Duodenal mucosa (tissue), 2 donors: ENCODE measurements at regions not wholly inside any gene's neighbourhood (a gene's known extent, or its start where the extent isn't known, plus 50 kb on each side); places are given as distances from the start of the nearest gene placed in this dataset.
"Not testable (repeated sequence)": the region's sequence is repeated elsewhere in the genome, so short reads cannot be mapped to it uniquely, and the experiment has no call there.

Experiments
- H3K27ac ChIP-seq: one replicate; pipeline ENCODE4 v1.7.0; 2013; ENCODE audit warnings: low read depth, low read length
- H3K27me3 ChIP-seq, 2 donors: one replicate each; pipeline ENCODE4 v1.7.0; 2013; ENCODE audit warnings: low read length in 2 of 2, control low read depth in 1 of 2; ENCODE audit not compliant: insufficient read depth in 2 of 2, control insufficient read depth in 1 of 2
- H3K36me3 ChIP-seq, 2 donors: one replicate each; pipeline ENCODE4 v1.7.0; 2013; ENCODE audit warnings: low read length in 2 of 2, control low read depth in 1 of 2; ENCODE audit not compliant: insufficient read depth in 2 of 2, control insufficient read depth in 1 of 2
- H3K4me1 ChIP-seq, 2 donors: one replicate each; pipeline ENCODE4 v1.7.0; 2013; ENCODE audit warnings: low read length in 2 of 2, control low read depth in 1 of 2; ENCODE audit not compliant: insufficient read depth in 2 of 2, control insufficient read depth in 1 of 2
- H3K4me3 ChIP-seq, 2 donors: one replicate each; pipeline ENCODE4 v1.7.0; 2013; ENCODE audit warnings: low read length in 2 of 2, low read depth in 1 of 2
- H3K9ac ChIP-seq, 2 donors: one replicate each; pipeline ENCODE4 v1.7.0; 2013; ENCODE audit warnings: low read length in 2 of 2, low read depth in 1 of 2
- H3K9me3 ChIP-seq, 2 donors: one replicate each; pipeline ENCODE4 v1.7.0; 2013; ENCODE audit warnings: low read length in 2 of 2, control low read depth in 1 of 2; ENCODE audit not compliant: control insufficient read depth in 1 of 2

DNA sequence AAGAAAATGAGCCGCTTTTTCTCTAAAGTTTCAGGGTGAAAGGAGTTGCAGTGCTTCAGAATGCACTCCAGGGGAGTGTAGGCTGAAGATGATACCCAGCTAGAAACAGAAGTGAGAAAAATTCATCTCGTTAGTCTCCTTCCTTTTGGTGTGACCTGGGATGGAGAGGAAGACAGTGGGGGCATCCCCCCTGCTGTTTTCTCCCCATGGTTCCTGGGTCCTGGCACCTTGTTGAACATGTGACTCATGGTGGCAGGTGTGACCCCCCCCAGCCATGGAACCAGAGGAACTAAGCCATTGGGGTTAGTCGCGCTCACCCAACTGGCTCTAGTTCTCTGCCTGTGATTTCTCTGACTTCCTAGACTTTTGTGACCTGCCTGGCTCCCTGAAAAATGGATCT is 424.6 kb downstream of the CSNK1G3 start:
- no peaks in the 10 kb centered on the region for H3K4me1 ChIP-seq
- H3K27ac ChIP-seq: no peak overlapping the region
- H3K9me3 ChIP-seq: peaks cover 13 to 22% of the 10 kb centered on the region in 2 donors
- H3K36me3 ChIP-seq: no peaks in the 10 kb centered on the region
- H3K27me3 ChIP-seq: no peaks in the 10 kb centered on the region
- no peak overlapping the region for H3K9ac ChIP-seq
- H3K4me3 ChIP-seq: no peak overlapping the region

GRCh38 chr5:123933812-123934211 is 421.8 kb downstream of the CSNK1G3 start:
- H3K4me1 ChIP-seq, H3K4me3 ChIP-seq, H3K9ac ChIP-seq, H3K36me3 ChIP-seq, H3K27me3 ChIP-seq, H3K27ac ChIP-seq: not testable (repeated sequence)
- H3K9me3 ChIP-seq: peaks cover 13 to 19% of the 10 kb centered on the region in 2 donors

- Histone ChIP-seq H3K27me3 (no peaks in the 10 kb centered on the region), H3K27ac (no peak overlapping the region), H3K9ac (no peak overlapping the region), H3K9me3 (no peaks in the 10 kb centered on the region), H3K36me3 (no peaks in the 10 kb centered on the region), H3K4me1 (no peaks in the 10 kb centered on the region), H3K4me3 (no peak overlapping the region)
Observed at GRCh38 chr5:123929055-123929474, 417.1 kb downstream of the CSNK1G3 start.

GRCh38 chr5:123928401-123928800 is 416.4 kb downstream of the CSNK1G3 start:
- H3K9ac ChIP-seq: no peak overlapping the region
- H3K27me3 ChIP-seq: no peaks in the 10 kb centered on the region
- no peaks in the 10 kb centered on the region for H3K9me3 ChIP-seq
- H3K27ac ChIP-seq: no peak overlapping the region
- H3K4me3 ChIP-seq: no peak overlapping the region
- no peaks in the 10 kb centered on the region for H3K36me3 ChIP-seq
- H3K4me1 ChIP-seq: no peaks in the 10 kb centered on the region

DNA sequence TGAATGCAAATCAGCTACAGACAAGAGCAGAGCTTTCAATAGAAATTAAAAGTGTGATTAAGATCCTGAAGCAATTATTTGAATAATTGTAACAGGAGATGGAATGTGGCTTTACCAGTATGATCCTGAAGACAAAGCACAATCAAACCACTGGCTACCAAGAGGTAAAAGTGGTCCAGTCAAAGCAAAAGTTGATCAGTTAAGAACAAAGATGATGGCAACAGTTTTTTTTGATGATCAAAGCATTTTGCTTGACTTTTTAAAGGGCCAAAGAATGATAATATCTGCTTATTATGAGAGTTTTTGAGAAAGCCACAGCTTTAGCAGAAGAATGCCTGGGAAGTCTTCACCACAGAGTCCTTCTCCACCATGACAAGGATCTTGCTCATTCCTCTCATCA is 409.2 kb downstream of the CSNK1G3 start:
- Histone ChIP-seq H3K36me3 (no peaks in the 10 kb centered on the region), H3K27me3 (no peaks in the 10 kb centered on the region), H3K27ac (no peak overlapping the region), H3K4me1 (no peaks in the 10 kb centered on the region), H3K4me3 (no peak overlapping the region), H3K9me3 (peaks cover 0 to 5% of the 10 kb centered on the region in 2 donors), H3K9ac (no peak overlapping the region)

- Histone ChIP-seq H3K9me3 (peaks cover 0 to 5% of the 10 kb centered on the region in 2 donors), H3K4me3 (no peak overlapping the region), H3K27ac (no peak overlapping the region), H3K4me1 (no peaks in the 10 kb centered on the region), H3K27me3 (no peaks in the 10 kb centered on the region), H3K36me3 (no peaks in the 10 kb centered on the region), H3K9ac (no peak overlapping the region)
Observed at GRCh38 chr5:123916345-123917121, 404.6 kb downstream of the CSNK1G3 start.

DNA sequence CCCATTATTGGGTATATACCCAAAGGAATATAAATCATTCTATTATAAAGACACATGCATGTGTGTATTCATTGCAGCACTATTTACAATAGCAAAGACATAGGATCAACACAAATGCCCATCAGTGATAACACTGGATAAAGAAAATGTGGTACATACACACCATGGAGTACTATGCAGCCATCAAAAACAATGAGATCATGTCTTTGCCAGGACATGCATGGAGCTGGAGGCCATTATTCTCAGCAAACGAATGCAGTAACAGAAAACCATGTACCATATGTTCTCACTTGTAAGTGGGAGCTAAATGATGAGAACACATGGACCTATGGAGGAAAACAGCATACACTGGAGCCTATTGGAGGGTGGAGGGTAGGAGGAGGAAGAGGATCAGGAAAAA is 402.4 kb downstream of the CSNK1G3 start:
- H3K36me3 ChIP-seq: no peaks in the 10 kb centered on the region
- no peaks in the 10 kb centered on the region for H3K4me1 ChIP-seq
- no peaks in the 10 kb centered on the region for H3K27me3 ChIP-seq
- H3K4me3 ChIP-seq: no peak overlapping the region
- H3K27ac ChIP-seq: no peak overlapping the region
- no peaks in the 10 kb centered on the region for H3K9me3 ChIP-seq
- H3K9ac ChIP-seq: no peak overlapping the region

- H3K9ac ChIP-seq: no peak overlapping the region
Observed at GRCh38 chr5:123907349-123907748, 395.4 kb downstream of the CSNK1G3 start.

DNA sequence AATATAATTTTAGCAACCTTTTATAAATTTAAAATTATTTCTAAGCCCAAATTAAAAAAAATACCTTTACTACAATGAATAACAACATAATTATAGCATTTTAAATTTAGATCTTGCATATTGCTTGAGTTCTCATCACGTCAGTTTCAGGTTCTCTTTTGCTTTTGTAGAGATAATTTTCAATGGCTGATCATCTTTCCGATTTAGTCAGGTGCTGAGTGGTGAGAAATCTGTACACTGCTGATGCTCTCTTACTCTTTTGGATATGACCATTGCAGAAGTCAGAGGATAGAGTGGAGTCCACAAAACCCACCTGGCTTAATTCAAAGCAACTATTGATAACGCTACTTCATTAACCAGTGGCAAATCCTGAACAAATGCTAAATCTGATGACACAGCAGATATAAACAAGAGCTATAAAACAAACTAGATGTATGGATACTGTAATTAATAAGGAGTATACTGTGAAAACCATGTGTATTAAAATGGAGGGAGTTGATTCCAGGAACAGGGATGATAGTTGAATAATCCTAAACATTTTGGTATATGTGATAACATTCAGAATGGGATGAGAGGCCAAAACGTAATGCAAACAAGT is 394.8 kb downstream of the CSNK1G3 start:
- Histone ChIP-seq H3K9ac (no peak overlapping the region), H3K27ac (no peak overlapping the region), H3K36me3 (no peaks in the 10 kb centered on the region), H3K4me3 (no peak overlapping the region), H3K4me1 (no peaks in the 10 kb centered on the region), H3K27me3 (no peaks in the 10 kb centered on the region), H3K9me3 (no peaks in the 10 kb centered on the region)

More at GRCh38 chr5:123907349-123907748, 395.4 kb downstream of the CSNK1G3 start:
- no peaks in the 10 kb centered on the region for H3K9me3 ChIP-seq
- no peaks in the 10 kb centered on the region for H3K36me3 ChIP-seq
- H3K27ac ChIP-seq: no peak overlapping the region
- H3K4me1 ChIP-seq: no peaks in the 10 kb centered on the region
- no peak overlapping the region for H3K4me3 ChIP-seq
- no peaks in the 10 kb centered on the region for H3K27me3 ChIP-seq

GRCh38 chr5:123885081-123885480 is 373.1 kb downstream of the CSNK1G3 start:
- Histone ChIP-seq H3K9ac (no peak overlapping the region), H3K27ac (no peak overlapping the region), H3K36me3 (no peaks in the 10 kb centered on the region), H3K27me3 (no peaks in the 10 kb centered on the region), H3K9me3 (no peaks in the 10 kb centered on the region), H3K4me1 (peaks cover 10 to 23% of the 10 kb centered on the region in 2 donors), H3K4me3 (no peak overlapping the region)
